ENCODE measurements at regions not wholly inside any gene's neighbourhood (a gene's known extent, or its start where the extent isn't known, plus 50 kb on each side); places are given as distances from the start of the nearest gene placed in this dataset.

DNA sequence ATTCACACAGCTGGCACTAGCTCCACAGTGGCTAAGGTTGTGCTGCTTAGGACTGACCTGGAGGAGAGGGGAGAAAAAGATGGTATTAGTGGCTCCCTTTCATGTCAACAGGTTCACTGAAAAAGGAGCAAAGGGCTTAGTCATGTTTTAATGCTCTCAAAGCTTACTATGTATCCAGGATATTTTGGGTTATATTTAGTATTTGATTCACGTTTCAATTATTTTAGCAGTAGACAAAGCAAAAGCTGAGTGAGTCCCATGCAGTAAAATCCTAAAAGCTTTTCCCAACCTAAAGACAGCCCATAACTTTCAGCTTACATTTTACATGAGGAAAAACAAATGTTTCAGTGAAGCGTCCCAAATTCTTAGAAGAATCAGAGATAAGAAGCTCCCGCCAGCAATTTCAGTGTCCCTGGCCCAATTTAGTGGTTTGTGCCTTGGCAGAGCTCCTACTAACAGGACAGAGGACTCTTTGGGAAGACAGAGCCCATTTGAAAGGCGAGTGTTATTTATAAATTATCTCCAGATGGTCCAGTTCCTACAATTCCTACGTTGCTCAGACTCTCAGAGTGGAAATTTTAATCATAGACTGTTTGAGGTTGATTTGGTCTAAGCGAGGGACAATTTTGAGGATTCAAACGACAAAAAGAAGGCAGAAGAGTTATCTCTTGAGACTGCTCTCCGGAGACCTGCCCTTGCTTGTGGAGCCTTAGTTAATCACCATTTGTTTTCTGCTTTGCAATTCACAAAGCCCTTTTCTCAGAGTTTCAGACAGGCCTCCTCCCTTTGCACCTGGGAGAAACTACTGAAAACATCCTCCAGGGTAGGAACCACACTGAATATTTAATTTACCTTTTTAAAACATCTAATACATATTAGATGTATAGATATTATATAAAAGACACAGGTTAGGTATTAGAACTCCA, 225.0 kb upstream of the ANKRD55 start:
- peak; percentile 79 for DNase-seq
- no peaks in the 10 kb centered on the region for H3K27me3 ChIP-seq
- intact Hi-C loops (cut with DNase I; ENCODE audit: low total_unique reads), result no loop called here
- TF ChIP-seq, protein P1, sequence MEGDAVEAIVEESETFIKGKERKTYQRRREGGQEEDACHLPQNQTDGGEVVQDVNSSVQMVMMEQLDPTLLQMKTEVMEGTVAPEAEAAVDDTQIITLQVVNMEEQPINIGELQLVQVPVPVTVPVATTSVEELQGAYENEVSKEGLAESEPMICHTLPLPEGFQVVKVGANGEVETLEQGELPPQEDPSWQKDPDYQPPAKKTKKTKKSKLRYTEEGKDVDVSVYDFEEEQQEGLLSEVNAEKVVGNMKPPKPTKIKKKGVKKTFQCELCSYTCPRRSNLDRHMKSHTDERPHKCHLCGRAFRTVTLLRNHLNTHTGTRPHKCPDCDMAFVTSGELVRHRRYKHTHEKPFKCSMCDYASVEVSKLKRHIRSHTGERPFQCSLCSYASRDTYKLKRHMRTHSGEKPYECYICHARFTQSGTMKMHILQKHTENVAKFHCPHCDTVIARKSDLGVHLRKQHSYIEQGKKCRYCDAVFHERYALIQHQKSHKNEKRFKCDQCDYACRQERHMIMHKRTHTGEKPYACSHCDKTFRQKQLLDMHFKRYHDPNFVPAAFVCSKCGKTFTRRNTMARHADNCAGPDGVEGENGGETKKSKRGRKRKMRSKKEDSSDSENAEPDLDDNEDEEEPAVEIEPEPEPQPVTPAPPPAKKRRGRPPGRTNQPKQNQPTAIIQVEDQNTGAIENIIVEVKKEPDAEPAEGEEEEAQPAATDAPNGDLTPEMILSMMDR (IDR thresholded peaks at IDR 0.05), result no peak
- TF ChIP-seq POLR2A (IDR thresholded peaks at IDR 0.05), result no peak
- WGBS, 2 donors, result 19 to 37% methylated on average over 8 of the region's 8 CpGs
- no peak overlapping the region for H3K4me3 ChIP-seq
- H3K27ac ChIP-seq, result peak overlapping the region; percentile 12 to 65
- H3K4me1 ChIP-seq, result peaks cover 14% of the 10 kb centered on the region
- H3K36me3 ChIP-seq (ENCODE audit: low read depth, missing control alignments), result no peaks in the 10 kb centered on the region
- no peaks in the 10 kb centered on the region for H3K9me3 ChIP-seq

DNA sequence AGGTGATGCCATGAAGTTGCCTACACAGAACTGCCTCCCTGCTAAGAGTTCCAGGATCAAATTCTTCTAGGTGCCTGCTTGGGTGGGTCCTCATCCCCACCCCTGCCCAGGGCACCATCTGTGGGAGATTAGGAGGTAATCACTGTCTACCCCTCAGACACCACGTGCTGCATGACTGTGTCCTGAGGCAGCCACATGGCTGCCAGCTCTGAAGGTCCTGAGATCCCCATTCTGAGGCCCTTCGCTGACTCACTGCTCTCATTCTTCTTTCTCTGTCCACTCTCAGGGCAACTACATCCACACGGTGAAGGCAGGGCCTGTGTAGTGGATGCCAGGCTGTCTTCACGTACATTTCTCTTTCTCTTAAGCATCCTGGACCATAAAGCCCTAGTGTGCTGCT, 222.9 kb upstream of the ANKRD55 start:
- no peak for TF ChIP-seq POLR2A (IDR thresholded peaks at IDR 0.05)
- TF ChIP-seq, protein P1 (IDR thresholded peaks at IDR 0.05), result no peak
- no peak overlapping the region for H3K27ac ChIP-seq
- H3K9me3 ChIP-seq, result no peaks in the 10 kb centered on the region
- H3K4me3 ChIP-seq, result no peak overlapping the region
- 93 to 95% methylated on average over 4 of the region's 4 CpGs for WGBS, 2 donors
- H3K27me3 ChIP-seq, result no peaks in the 10 kb centered on the region
- no peaks in the 10 kb centered on the region for H3K36me3 ChIP-seq (ENCODE audit: low read depth, missing control alignments)
- peaks cover 14% of the 10 kb centered on the region for H3K4me1 ChIP-seq
- intact Hi-C loops (cut with DNase I; ENCODE audit: low total_unique reads), result no loop called here
- no peak for DNase-seq

DNA sequence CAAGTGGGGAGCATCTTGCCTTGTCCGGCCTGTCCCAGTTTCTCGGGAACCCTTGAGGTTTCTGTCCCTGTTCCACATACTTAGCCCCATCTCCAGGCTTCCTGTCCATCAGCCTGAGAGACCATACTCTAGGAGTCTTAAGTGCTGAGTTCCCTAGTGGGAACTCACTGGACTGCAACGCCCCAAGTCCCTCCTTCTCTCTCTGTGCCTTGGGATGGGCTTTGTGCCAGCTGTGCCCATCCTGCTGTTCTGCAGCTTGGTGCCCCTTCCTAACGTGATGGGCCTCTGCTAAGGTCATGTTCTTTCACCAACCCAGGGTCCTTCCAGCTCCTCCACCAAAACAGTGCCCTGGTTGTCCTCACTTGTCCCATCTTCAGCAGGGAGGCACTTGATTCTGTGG, 222.3 kb upstream of the ANKRD55 start:
- H3K4me3 ChIP-seq, result no peak overlapping the region
- TF ChIP-seq, protein P1 (IDR thresholded peaks at IDR 0.05), result no peak
- no peak for TF ChIP-seq POLR2A (IDR thresholded peaks at IDR 0.05)
- no peak for DNase-seq
- no peak overlapping the region for H3K27ac ChIP-seq
- intact Hi-C loops (cut with DNase I; ENCODE audit: low total_unique reads), result no loop called here
- H3K9me3 ChIP-seq, result no peaks in the 10 kb centered on the region
- H3K36me3 ChIP-seq (ENCODE audit: low read depth, missing control alignments), result no peaks in the 10 kb centered on the region
- H3K27me3 ChIP-seq, result no peaks in the 10 kb centered on the region
- peaks cover 9% of the 10 kb centered on the region for H3K4me1 ChIP-seq
- WGBS, 2 donors, result 90 to 97% methylated on average over 4 of the region's 4 CpGs

DNA sequence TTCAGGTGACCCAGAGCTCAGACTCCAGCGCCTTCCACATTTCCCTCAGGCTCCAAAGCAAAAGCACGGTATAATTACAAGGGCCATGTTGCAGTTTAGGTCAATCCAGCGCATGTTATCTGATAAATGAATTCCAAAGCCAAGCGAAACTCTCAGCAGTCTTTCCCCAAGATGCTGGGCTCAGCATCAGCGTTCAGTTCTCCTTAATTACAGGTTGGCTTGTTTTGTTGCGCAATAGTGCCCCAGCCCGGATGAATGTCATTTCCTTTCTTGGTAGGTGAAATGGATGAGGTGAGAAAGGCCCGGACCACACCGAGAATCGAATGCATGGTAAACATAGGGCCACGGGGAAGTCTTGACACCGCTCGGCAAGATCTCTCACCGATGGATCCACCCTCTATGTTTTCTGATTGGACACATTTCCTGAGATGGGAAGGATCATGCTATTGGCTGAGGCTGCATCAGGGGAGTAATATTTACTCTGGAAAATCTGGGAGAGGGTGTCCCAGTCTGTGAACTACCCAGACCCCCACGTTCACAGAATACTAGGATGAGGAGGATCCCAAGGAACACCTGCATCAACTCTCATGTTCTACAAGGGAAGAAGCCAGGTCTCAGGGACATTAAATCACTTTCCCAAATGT, 221.2 kb upstream of the ANKRD55 start:
- peaks cover 9% of the 10 kb centered on the region for H3K4me1 ChIP-seq
- no peak for DNase-seq
- H3K27ac ChIP-seq, result no peak overlapping the region
- no peak overlapping the region for H3K4me3 ChIP-seq
- no peaks in the 10 kb centered on the region for H3K36me3 ChIP-seq (ENCODE audit: low read depth, missing control alignments)
- no peaks in the 10 kb centered on the region for H3K9me3 ChIP-seq
- intact Hi-C loops (cut with DNase I; ENCODE audit: low total_unique reads), result no loop called here
- 70 to 81% methylated on average over 15 of the region's 15 CpGs for WGBS, 2 donors
- TF ChIP-seq POLR2A (IDR thresholded peaks at IDR 0.05), result no peak
- TF ChIP-seq, protein P1 (IDR thresholded peaks at IDR 0.05), result no peak
- H3K27me3 ChIP-seq, result no peaks in the 10 kb centered on the region

Measured in testis (tissue), 2 donors.